ENCODE measurements at regions not wholly inside any gene's neighbourhood (a gene's known extent, or its start where the extent isn't known, plus 50 kb on each side); places are given as distances from the start of the nearest gene placed in this dataset.

DNA sequence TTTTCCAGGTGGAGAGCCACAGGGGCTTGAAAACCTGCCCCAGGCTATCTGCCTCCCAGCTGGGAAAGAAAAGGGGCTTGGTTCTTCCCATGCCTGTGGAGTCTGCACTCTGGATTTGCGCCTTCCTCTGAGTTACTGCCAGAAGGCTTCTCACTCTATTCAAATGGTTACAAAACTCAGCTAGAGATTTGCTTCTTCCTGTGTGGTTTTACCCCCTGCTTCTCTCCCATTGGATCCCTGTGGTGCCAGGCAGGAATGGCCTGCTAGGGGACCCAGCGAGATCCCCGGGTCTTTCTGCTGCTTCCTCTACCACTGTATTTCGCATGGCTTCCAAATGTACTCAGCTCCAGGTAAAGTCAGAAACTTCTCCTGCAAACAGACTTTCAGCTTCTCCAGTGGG lies 192.0 kb upstream of the HS3ST5 start:
- no peak for DNase-seq (ENCODE audit: low spot score)
- in situ Hi-C loops (cut with MboI; ENCODE audit: low pct_unique_long_range_greater_than_20kb, low sequenced_read_pairs, unreplicated experiment), result no loop called here
- TF ChIP-seq, protein P1, sequence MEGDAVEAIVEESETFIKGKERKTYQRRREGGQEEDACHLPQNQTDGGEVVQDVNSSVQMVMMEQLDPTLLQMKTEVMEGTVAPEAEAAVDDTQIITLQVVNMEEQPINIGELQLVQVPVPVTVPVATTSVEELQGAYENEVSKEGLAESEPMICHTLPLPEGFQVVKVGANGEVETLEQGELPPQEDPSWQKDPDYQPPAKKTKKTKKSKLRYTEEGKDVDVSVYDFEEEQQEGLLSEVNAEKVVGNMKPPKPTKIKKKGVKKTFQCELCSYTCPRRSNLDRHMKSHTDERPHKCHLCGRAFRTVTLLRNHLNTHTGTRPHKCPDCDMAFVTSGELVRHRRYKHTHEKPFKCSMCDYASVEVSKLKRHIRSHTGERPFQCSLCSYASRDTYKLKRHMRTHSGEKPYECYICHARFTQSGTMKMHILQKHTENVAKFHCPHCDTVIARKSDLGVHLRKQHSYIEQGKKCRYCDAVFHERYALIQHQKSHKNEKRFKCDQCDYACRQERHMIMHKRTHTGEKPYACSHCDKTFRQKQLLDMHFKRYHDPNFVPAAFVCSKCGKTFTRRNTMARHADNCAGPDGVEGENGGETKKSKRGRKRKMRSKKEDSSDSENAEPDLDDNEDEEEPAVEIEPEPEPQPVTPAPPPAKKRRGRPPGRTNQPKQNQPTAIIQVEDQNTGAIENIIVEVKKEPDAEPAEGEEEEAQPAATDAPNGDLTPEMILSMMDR (IDR thresholded peaks at IDR 0.05; ENCODE audit: extremely low read depth, insufficient read depth, missing control alignments), result no peak

DNA sequence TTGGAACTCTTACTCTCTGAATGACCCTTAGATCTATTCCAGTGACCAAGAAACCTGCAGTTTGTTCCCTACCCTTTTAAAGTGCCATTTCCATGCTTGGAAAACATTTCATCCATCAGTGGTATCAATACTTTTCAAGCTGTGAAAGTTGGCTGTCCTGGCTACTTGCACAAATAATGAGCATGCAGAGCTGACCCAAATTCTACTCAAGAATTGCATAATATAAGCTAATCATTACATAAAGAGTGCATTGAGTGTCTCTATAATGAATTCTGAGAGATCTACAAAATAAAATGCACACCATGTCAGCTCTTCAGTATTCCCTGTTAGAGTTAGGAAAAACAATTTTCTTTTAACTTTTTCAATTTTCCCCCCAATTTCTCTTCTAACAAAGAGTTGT lies 181.3 kb upstream of the HS3ST5 start:
- TF ChIP-seq, protein P1 (IDR thresholded peaks at IDR 0.05; ENCODE audit: extremely low read depth, insufficient read depth, missing control alignments), result no peak
- DNase-seq (ENCODE audit: low spot score), result no peak
- in situ Hi-C loops (cut with MboI; ENCODE audit: low pct_unique_long_range_greater_than_20kb, low sequenced_read_pairs, unreplicated experiment), result no loop called here

DNA sequence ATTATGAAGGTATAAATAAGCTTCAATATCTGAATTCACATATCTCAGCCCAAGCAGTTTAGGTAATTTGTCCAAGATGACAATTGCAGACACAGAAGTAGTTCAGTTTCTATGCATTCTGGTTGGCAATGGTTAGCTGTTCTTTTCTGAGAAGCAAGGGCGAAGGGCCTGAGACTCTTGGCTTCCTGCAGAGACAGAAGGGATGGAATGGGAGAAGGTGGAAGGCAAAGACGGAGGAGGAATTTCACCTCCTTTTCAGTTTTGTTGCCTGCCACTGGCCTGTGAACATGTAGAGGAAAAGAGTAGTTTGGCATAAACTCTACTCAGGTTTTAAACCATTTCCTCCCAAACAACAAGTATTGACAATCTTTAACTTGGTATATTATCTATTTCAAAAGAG lies 180.7 kb upstream of the HS3ST5 start:
- TF ChIP-seq, protein P1 (IDR thresholded peaks at IDR 0.05; ENCODE audit: extremely low read depth, insufficient read depth, missing control alignments), result no peak
- in situ Hi-C loops (cut with MboI; ENCODE audit: low pct_unique_long_range_greater_than_20kb, low sequenced_read_pairs, unreplicated experiment), result no loop called here

DNA sequence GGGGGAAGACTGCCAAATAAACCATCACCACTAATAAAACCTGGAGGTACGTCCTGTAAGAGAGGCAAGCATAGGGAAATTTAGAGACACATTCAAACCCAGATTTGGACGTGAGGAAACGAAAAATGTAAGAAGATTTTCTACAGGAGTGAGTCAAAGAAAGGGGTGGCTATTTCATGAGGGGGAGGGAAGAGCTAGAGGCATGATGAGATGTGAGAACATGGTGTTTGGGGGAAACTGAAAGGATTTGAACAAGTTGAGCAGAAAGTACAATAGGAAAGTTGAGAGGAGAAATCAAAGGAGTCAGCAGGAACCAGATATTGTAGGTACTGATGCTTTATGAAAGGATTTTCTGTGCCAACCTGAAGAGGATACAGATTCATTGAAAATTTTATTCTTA lies 179.1 kb upstream of the HS3ST5 start:
- in situ Hi-C loops (cut with MboI; ENCODE audit: low pct_unique_long_range_greater_than_20kb, low sequenced_read_pairs, unreplicated experiment), result no loop called here
- DNase-seq (ENCODE audit: low spot score), result no peak
- TF ChIP-seq, protein P1 (IDR thresholded peaks at IDR 0.05; ENCODE audit: extremely low read depth, insufficient read depth, missing control alignments), result no peak

More for the DNA sequence above, 180.7 kb upstream of the HS3ST5 start:
- DNase-seq (ENCODE audit: low spot score), result no peak

DNA sequence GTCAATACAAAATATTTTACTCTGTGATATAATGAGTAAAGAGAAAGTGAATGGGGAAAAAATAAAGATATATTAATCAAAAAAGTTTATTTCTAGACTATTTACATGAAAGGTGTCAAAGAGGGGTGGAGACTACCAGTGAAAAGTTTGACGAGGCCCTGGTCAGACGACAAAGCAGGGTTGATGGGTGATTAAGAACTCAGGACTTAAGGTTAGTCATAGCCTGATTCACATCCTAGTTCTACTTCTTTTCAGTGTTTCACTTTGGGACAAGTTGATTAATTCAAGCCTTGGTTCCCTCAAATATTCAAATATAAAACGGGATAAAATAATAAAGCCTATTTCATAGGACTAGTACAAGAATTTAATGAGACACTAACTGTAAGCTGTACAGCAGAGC lies 178.2 kb upstream of the HS3ST5 start:
- DNase-seq (ENCODE audit: low spot score), result no peak
- TF ChIP-seq, protein P1 (IDR thresholded peaks at IDR 0.05; ENCODE audit: extremely low read depth, insufficient read depth, missing control alignments), result no peak

DNA sequence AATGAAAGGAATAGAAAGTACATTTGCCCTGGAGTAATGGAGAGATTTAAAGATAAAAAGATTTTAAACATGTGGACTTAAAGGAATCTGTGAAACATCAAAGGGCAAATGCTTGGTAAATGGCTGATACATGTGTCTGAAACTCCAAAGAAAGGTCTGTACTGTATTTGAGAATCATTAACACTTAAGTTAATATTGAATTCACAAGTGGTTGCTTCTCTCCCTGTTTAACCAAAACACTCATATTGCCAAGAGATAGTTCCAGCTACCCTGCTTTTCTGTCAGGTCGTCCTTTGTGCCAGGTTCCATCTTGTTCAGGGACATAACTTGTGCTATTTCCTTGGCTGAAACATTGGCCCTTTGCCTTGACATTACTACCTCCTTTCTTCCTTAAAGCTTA lies 171.3 kb upstream of the HS3ST5 start:
- in situ Hi-C loops (cut with MboI; ENCODE audit: low pct_unique_long_range_greater_than_20kb, low sequenced_read_pairs, unreplicated experiment), result no loop called here
- no peak for DNase-seq (ENCODE audit: low spot score)
- TF ChIP-seq, protein P1 (IDR thresholded peaks at IDR 0.05; ENCODE audit: extremely low read depth, insufficient read depth, missing control alignments), result no peak

More for the DNA sequence above, 178.2 kb upstream of the HS3ST5 start:
- in situ Hi-C loops (cut with MboI; ENCODE audit: low pct_unique_long_range_greater_than_20kb, low sequenced_read_pairs, unreplicated experiment), result no loop called here

DNA sequence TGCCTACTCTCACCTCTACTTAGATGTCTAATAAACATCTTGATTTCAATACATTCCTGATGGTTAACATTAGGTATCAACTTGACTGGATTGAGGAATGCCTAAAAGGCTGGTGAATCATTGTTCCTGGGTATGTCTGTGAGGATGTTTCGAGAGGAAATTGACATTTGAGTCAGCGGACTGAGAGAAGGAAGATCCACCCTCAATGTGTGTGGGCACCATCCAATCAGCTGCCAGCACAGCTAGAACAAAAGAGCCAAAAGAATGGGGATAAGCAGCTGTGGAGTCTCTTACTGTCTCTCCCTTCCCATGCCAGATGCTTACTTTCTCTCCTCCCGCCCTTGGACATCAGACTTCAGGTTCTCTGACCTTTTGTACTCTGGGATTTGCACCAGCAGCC lies 128.6 kb upstream of the HS3ST5 start:
- TF ChIP-seq, protein P1 (IDR thresholded peaks at IDR 0.05; ENCODE audit: extremely low read depth, insufficient read depth, missing control alignments), result no peak
- in situ Hi-C loops (cut with MboI; ENCODE audit: low pct_unique_long_range_greater_than_20kb, low sequenced_read_pairs, unreplicated experiment), result no loop called here
- DNase-seq (ENCODE audit: low spot score), result no peak

All from GM13977 (cell line).